ACC112 (cell line): ENCODE measurements at regions not wholly inside any gene's neighbourhood (a gene's known extent, or its start where the extent isn't known, plus 50 kb on each side); places are given as distances from the start of the nearest gene placed in this dataset.
"Not testable (repeated sequence)": the region's sequence is repeated elsewhere in the genome, so short reads cannot be mapped to it uniquely, and the experiment has no call there.

ENCODE experiments used
- H2AFZ ChIP-seq: fragments of 200-600 bp; sonication (generic); one replicate; pipeline ENCODE4 v1.6.0; 2017; ENCODE audit warnings: antibody characterized with exemption, low read length; ENCODE audit not compliant: unreplicated experiment
- H3K27ac ChIP-seq: fragments of 200-600 bp; sonication (generic); 2 replicates; pipeline ENCODE4 v1.5.1; 2014; ENCODE audit warnings: low read depth, mild to moderate bottlenecking, antibody characterized with exemption, low read length, moderate library complexity
- H3K27me3 ChIP-seq: fragments of 200-600 bp; sonication (generic); 2 replicates; pipeline ENCODE4 v1.6.1; 2014; ENCODE audit warnings: mild to moderate bottlenecking, antibody characterized with exemption, low read length, moderate library complexity, mixed read lengths; ENCODE audit not compliant: insufficient read depth
- H3K36me3 ChIP-seq: fragments of 200-600 bp; sonication (generic); 2 replicates; pipeline ENCODE4 v1.6.1; 2016; ENCODE audit warnings: mild to moderate bottlenecking, antibody characterized with exemption, low read length, moderate library complexity, mixed read lengths; ENCODE audit not compliant: insufficient read depth
- H3K4me1 ChIP-seq: fragments of 200-600 bp; sonication (generic); one replicate; pipeline ENCODE4 v1.6.1; 2016; ENCODE audit warnings: low read length, mixed read lengths; ENCODE audit not compliant: insufficient read depth, unreplicated experiment, control insufficient read depth
- H3K4me3 ChIP-seq: fragments of 200-600 bp; sonication (generic); 2 replicates; pipeline ENCODE4 v1.5.1; 2014; ENCODE audit warnings: mild to moderate bottlenecking, low read depth, low read length
- H3K79me2 ChIP-seq: fragments of 200-600 bp; sonication (generic); one replicate; pipeline ENCODE4 v1.6.0; 2016; ENCODE audit warnings: low read length; ENCODE audit not compliant: control insufficient read depth, unreplicated experiment, insufficient read depth

DNA sequence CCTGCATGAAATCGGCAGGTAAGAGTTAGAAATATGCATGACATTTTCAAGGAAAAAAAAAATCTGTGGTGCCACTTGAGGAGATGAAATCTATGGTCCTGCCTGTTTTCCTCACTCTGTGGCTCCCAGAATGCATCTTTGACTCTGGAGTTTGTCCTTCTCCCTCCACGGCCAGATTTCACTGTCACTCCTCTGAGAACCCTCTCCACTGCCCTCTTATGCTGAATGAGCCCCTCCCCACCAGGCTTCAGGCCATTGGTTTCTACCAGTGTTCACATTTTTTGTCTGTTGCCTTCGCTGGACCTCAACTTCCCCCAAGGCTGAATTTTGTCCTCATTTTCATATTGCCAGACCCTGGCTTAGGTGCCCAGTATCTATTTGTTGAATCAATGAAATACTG lies 235.0 kb downstream of the ZIC5 start:
- H3K27ac ChIP-seq, result no peak overlapping the region
- no peak overlapping the region for H3K4me3 ChIP-seq
- H3K79me2 ChIP-seq, result no peaks in the 10 kb centered on the region
- no peak overlapping the region for H2AFZ ChIP-seq
- H3K27me3 ChIP-seq, result peaks cover 46% of the 10 kb centered on the region
- no peaks in the 10 kb centered on the region for H3K4me1 ChIP-seq
- H3K36me3 ChIP-seq, result no peaks in the 10 kb centered on the region

DNA sequence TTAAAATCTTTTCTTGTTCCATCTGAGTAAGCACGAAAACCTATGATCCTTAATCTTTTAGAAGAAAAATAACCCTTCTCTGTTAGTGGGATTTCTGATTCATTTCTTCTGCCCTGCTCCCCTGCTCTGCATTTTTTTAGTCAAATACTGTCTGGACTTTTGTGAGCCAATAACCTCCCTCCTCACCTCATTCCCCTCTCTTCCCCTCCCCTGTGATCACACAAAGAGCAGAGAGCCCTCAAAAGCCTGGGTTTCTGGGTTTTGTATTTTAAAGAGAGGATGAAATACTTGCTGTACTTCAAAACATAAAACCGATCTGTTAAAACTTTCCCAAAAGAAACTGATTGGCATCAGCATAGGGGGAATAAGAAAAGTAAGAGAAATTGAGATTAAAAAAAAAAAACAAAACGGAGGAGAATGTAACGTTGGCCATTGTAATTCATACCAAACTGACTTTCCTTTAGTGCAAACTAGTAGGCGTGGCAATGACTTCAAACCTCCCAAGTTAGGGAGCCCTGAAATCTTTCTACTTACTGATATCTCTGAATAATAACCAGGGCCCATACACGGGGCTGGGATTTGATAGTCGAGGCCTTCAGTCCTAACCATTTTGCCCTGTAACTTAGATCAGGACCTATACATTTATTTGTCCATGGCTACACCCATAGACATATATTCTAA lies 232.9 kb downstream of the TM9SF2 start:
- no peaks in the 10 kb centered on the region for H3K36me3 ChIP-seq
- H3K4me1 ChIP-seq, result no peaks in the 10 kb centered on the region
- peaks cover 29% of the 10 kb centered on the region for H3K27me3 ChIP-seq
- H3K79me2 ChIP-seq, result no peaks in the 10 kb centered on the region
- H3K27ac ChIP-seq, result no peak overlapping the region
- H3K4me3 ChIP-seq, result no peak overlapping the region
- H2AFZ ChIP-seq, result no peak overlapping the region

DNA sequence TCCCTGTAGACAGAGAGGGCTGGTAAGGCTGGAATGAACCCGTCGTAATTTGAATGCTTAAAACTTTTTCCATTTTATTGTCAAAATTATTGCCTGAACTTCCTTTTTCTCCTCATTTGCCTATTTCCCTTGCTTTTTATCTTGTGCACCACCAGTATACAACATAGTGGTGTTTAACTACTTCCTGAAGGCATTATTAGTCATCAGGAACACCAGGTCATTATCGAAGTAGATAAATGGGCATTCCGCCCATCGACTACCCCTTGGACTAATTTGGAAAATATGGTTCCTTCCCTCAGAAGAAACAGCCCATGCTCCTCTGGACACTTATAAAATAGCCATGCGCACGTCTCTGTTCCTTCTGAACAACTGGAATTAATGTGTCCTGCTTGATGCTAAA lies 232.1 kb downstream of the TM9SF2 start:
- Histone ChIP-seq H3K36me3 (no peaks in the 10 kb centered on the region), H3K4me1 (no peaks in the 10 kb centered on the region), H3K27ac (no peak overlapping the region), H3K4me3 (no peak overlapping the region), H2AFZ (no peak overlapping the region), H3K79me2 (no peaks in the 10 kb centered on the region), H3K27me3 (peaks cover 22% of the 10 kb centered on the region)

DNA sequence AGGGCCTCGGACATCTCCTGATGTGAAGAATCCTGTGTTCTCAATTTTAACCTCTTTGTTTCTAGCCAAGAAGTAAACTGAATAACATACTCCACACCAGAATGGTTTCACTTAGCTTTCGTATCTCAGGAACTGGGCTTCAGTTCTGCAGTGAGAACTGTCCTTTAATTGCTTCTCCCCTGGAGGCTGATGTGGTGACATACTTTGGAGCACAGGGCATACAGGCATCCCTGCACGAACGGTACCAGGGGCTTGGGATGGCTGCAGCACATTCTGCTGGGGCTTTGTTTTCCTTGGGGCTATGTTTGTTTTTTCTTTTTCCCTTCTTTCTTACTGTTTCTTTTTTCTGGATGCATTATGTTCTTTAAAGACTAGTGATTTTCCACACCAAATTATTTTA lies 230.5 kb downstream of the TM9SF2 start:
- peaks cover 21% of the 10 kb centered on the region for H3K27me3 ChIP-seq
- no peaks in the 10 kb centered on the region for H3K36me3 ChIP-seq
- H3K79me2 ChIP-seq, result no peaks in the 10 kb centered on the region
- H2AFZ ChIP-seq, result no peak overlapping the region
- no peak overlapping the region for H3K4me3 ChIP-seq
- H3K27ac ChIP-seq, result no peak overlapping the region
- H3K4me1 ChIP-seq, result no peaks in the 10 kb centered on the region

DNA sequence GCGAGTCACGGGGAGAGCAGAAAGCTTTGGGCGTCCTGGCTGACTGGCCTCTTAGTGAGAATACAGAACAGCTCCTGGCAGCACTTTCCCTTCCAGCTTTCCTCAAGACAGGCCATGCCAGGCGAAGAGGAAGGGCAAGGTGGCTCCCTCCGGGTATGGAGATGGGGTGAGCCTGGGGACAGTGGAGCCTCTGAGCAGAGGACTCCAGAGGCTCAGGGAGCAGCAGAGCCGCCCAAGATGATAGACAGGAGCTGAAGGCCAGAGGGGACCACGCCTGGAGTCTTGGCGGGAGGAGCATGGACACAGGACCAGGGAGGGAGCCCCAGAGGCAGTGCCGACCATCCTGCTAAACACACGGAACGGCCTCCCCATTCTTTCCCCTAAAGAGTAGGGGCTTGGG lies 229.1 kb downstream of the TM9SF2 start:
- Histone ChIP-seq H3K4me1 (no peaks in the 10 kb centered on the region), H3K4me3 (no peak overlapping the region), H3K36me3 (no peaks in the 10 kb centered on the region)

DNA sequence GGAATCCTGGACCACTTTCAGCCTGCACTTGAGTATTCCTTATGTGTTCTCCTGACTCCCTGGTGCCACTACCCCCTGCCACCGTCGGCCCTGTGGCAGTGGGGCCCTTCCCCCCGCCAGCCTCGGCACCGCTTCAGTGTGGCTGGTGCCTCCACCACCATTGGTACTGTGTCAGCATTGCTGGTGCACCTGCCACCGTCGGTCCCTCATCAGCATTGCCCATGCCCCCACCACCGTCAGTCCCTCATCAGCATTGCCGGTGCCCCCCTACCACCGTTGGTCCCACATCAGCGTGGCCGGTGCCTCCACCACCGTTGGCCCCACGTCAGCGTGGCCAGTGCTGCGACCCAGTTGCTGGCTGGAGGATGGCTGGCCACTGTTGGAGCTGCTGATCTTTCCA lies 228.5 kb downstream of the TM9SF2 start:
- Histone ChIP-seq H3K4me1 (no peaks in the 10 kb centered on the region), H3K27me3 (peaks cover 16% of the 10 kb centered on the region), H3K27ac (no peak overlapping the region), H3K4me3 (no peak overlapping the region), H3K36me3 (no peaks in the 10 kb centered on the region), H3K79me2 (no peaks in the 10 kb centered on the region), H2AFZ (no peak overlapping the region)

More for the DNA sequence above, 229.1 kb downstream of the TM9SF2 start:
- Histone ChIP-seq H3K27ac (no peak overlapping the region), H3K79me2 (no peaks in the 10 kb centered on the region), H2AFZ (no peak overlapping the region), H3K27me3 (peaks cover 18% of the 10 kb centered on the region)

DNA sequence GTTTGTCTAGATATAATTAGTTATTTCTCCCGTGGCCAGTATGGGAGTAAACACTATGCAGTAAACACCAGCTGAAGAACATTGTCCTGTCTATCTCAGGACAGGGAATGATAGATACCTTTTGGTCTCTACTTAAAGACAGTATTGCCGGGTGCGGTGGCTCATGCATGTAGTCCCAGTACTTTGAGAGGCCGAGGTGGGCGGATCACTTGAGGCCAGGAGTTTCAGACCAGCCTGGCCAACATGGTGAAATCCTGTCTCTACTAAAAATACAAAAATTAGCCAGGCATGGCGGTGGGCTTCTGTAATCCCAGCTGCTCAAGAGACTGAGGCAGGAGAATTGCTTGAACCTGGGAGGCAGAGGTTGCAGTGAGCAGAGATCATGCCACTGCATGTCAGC lies 226.4 kb downstream of the TM9SF2 start:
- not testable (repeated sequence) for H3K4me1 ChIP-seq, H3K4me3 ChIP-seq, H3K36me3 ChIP-seq, H3K79me2 ChIP-seq, H2AFZ ChIP-seq, H3K27me3 ChIP-seq, H3K27ac ChIP-seq

DNA sequence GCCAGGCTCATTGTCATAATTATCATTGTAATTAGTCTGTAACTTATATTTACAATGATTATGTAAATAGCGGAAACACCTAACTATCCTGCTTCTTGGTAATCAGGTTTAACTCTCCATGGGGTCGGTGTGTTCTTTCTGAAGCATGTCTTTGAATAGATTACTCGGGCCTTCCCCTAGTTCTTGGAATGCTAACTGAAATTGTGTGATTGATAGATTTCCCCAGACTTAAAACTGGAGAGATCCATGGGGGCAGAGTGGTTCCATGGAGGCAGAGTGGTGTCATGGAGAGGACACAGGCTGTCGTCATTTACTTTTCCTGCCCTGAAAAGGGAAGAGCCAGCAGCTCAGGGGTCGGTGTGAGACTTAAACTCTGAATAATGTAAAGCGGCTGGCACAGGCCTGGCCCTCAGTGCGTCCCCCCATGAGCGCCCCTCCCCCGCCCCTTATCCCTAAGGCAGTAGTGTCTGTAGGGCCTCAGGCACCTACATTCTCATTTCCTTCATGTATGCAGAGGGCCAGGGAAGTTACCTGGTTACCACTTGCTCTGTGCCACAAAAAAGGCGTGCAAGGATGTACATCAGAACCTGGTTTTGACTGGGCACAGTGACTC lies 225.1 kb downstream of the TM9SF2 start:
- Histone ChIP-seq H3K27me3 (no peaks in the 10 kb centered on the region), H3K27ac (no peak overlapping the region), H2AFZ (no peak overlapping the region), H3K79me2 (no peaks in the 10 kb centered on the region), H3K4me1 (no peaks in the 10 kb centered on the region), H3K4me3 (no peak overlapping the region), H3K36me3 (no peaks in the 10 kb centered on the region)

DNA sequence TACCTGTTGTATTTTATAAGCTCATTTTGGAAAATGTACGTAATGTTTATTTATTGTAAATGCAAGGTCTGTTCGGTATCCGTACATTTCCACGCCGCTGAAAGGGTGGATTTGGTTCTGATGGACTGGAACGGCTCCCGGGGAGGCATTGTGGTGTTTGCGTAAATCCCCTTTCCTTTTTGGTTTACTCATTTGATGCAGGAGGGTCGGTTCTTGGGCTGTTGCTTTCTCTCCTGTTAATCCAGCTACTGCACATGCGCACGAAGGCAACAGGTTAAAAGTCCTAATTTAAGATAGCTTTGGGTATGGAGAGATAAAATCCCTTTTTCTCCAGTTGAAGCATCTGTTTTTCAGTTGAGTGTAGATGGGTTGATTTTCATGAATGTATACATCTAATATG lies 224.4 kb downstream of the TM9SF2 start:
- Histone ChIP-seq H3K79me2 (no peaks in the 10 kb centered on the region), H3K27ac (no peak overlapping the region), H3K36me3 (no peaks in the 10 kb centered on the region), H3K27me3 (no peaks in the 10 kb centered on the region), H3K4me1 (no peaks in the 10 kb centered on the region), H2AFZ (no peak overlapping the region), H3K4me3 (no peak overlapping the region)

DNA sequence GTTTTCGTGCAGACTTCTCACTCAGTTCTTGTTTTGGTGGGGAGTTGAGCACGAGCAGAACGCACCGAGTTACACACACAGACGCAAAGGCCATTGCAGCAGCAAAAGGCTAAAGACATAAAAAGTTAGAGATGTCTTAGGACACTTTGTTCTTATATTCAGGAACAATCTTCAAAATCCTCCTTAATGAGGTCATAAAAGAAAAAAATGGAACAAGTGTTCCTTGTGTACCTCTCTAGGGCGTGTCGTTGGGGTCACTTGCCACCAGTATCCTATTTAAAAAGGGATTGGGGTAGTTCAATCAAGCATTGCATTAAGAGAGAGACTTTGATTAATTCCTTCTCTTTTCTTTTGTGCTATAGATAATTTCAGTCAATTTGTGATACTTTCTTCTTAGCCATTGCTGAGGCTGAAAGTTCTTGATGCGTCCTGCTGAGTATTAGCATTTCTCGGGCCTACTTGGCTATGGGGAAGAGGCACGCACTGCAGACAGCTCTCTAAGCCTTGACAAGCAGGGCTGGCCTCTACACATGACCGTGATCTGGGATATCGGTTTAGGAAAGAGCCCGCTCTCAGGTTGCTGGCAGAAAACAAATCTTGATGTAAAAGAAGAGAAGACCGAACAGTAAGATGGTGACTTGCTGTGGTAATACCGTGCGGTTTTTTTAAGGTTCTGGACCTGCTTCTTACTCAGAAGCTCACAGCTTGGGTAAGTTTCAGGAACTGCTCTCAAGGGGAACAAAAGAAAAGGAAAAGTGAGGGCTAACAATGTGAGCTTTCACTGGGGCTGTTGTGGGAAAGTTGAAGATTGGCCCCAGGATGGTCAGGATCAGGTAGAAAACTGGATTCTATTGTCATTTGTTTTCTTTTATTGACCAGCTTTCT lies 223.6 kb downstream of the TM9SF2 start:
- Histone ChIP-seq H2AFZ (no peak overlapping the region), H3K4me3 (no peak overlapping the region), H3K27ac (no peak overlapping the region), H3K36me3 (no peaks in the 10 kb centered on the region), H3K27me3 (no peaks in the 10 kb centered on the region), H3K79me2 (no peaks in the 10 kb centered on the region), H3K4me1 (no peaks in the 10 kb centered on the region)
